Right lung (tissue), 2 donors: ENCODE measurements at regions not wholly inside any gene's neighbourhood (a gene's known extent, or its start where the extent isn't known, plus 50 kb on each side); places are given as distances from the start of the nearest gene placed in this dataset.

ENCODE experiments used
- DNase-seq, 2 donors: peaks; one replicate each; pipeline ENCODE4 v3.0.0-alpha.2; 2013

- DNase-seq, result no peak
Observed at GRCh38 chr5:152994033-152994680, 496.3 kb upstream of the GRIA1 start.

- no peak for DNase-seq
Observed at GRCh38 chr5:152995214-152995725, 495.2 kb upstream of the GRIA1 start.

DNA sequence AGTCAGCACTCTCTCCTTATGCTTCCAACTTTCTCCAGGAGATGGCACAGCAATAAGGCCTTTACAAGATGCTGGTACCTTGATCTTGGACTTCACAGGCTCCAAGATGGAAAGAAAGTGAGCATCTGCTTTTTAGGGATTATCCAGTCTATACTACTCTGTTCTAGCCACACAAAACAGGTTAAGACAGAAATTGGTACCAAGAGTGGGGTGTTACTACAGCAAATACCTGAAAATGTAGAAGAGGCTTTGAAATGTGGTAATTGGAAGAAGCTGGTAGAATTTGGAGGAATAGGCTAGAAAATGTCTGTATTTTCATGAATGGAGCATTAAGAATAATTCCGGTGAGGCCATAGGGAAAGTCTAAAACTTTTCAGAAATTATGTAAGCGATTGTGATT lies 484.8 kb upstream of the GRIA1 start:
- DNase-seq, result no peak

GRCh38 chr5:153006681-153007080 lies 483.8 kb upstream of the GRIA1 start:
- DNase-seq, result no peak

DNA sequence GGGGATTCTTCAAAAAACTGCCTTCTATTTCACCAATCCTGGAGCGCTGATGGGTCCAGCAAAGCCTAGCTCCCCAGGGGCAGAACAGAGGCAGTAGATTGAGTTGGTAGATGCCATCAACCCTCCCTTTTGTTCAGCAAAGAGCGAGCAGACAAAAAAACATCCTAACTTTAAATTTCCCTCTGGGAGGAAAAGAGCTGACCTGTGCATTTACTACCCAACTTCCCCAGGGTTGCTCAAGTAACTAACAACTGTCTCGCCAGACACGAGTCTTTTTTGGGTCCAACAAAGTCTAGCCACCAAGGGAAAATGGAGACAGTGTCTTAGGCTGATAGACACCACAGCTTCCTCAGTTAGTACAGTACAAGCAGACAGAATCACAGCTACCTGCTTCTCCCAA lies 476.3 kb upstream of the GRIA1 start:
- no peak for DNase-seq

- no peak for DNase-seq
Observed at GRCh38 chr5:153018121-153018520, 472.3 kb upstream of the GRIA1 start.

- DNase-seq, result no peak
Observed at GRCh38 chr5:153030755-153031725, 459.4 kb upstream of the GRIA1 start.

DNA sequence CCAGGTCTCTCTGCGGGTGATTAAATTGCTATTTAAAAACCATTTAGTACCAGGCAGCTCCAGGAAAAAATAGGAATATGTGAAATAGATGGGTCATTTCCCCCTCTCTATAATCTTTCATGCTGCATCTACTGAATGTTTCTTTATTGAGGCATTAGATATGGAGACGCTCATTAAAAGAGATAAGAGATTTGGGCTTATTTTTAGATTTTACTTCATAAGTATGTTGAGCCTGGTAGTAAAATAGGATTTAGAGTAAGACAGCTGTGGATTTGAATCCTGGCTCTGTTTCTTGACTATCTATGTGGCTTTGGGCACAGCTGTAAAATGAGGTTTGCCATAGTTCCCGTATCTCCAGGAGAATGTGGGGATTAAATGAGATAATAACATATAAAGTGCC lies 451.0 kb upstream of the GRIA1 start:
- no peak for DNase-seq

- DNase-seq, result no peak
Observed at GRCh38 chr5:153043886-153044285, 446.6 kb upstream of the GRIA1 start.

GRCh38 chr5:153050496-153051179 lies 439.8 kb upstream of the GRIA1 start:
- no peak for DNase-seq

DNA sequence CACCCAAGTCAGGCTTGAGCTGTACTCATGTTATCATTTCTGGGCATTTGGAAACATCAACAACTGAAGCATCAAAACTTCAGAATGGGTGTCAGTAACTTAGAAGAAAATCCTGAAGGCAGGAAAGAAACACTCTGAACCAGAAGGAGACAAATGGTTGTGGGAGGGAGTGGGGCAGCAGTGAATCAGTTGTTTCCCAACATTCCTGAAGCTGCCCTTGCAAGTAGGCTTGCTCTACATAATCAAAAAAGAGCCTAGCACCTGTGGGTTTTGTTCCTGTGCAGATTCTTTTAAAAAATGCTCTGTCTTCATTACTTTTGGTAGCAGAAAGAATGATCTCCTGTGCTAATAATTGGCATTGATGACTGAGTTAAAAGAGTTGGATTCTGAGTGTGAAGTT lies 424.2 kb upstream of the GRIA1 start:
- DNase-seq, result no peak

- DNase-seq, result no peak
Observed at GRCh38 chr5:153067869-153068268, 422.6 kb upstream of the GRIA1 start.

GRCh38 chr5:153079396-153079795 lies 411.1 kb upstream of the GRIA1 start:
- no peak for DNase-seq

GRCh38 chr5:153080940-153081339 lies 409.5 kb upstream of the GRIA1 start:
- DNase-seq, result no peak

- no peak for DNase-seq
Observed at GRCh38 chr5:153081385-153081784, 409.1 kb upstream of the GRIA1 start.

DNA sequence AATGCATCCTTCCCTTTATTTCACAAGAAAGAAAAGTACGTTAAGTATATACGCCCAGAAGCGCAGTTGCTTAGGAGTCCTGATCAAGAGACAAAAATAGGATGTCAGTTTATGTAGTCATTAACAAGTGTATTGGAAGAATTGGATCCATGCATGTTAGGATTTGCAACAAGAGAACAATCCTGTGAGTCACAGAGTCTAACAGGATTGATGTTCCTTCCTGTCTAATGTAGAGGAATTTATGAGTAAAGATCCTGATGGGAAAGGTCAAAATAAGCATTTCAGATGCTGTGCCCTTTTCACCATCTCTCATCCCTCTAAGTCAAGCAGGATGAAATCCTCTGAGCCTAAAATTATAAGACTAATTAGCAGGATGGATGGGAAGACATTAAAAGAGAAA lies 406.0 kb upstream of the GRIA1 start:
- DNase-seq, result no peak

GRCh38 chr5:153086486-153086885 lies 404.0 kb upstream of the GRIA1 start:
- no peak for DNase-seq

DNA sequence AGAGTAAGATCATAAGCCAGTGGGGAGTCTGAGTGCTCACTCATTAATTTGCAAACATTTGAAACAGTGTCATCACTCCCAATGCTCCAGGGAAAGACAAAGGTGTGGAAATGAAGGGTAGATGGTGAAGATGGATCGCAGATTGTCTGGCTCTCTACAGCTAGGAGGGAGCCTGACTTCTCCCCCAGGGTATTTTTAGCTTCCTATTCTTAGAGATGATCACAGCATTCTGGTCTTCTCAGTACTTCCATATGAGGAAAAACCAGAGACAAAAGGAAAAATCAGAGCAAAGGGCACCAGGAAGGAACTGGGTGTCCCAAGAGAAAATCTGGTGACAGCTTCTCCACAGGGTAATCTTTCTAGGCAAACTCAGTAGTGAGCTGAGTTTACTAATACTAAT lies 401.9 kb upstream of the GRIA1 start:
- DNase-seq, result no peak

GRCh38 chr5:153094333-153094732 lies 396.1 kb upstream of the GRIA1 start:
- no peak for DNase-seq

- DNase-seq, result no peak
Observed at GRCh38 chr5:153096381-153096780, 394.1 kb upstream of the GRIA1 start.

DNA sequence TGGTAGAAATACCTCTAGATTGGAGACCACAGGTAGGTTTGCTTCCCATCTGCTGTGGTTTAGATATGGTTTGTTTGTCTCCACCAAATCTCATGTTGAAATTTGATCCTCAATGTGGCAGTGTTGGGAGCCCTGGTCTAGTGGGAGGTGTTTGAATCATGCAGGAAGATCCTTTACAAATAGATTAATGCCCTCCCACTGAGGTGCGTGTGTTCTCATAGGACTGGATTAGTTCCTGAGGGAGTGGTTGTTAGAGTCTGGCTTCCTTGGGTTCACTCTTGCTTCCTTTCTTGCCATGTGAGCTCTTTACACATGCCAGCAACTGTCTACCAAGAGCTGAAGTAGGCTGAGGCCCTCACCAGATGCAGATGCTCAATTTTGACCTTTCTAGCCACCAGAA lies 391.1 kb upstream of the GRIA1 start:
- DNase-seq, result no peak
